GM13977 (cell line): ENCODE measurements at regions not wholly inside any gene's neighbourhood (a gene's known extent, or its start where the extent isn't known, plus 50 kb on each side); places are given as distances from the start of the nearest gene placed in this dataset.

Experiments used
- DNase-seq: peaks from one replicate; pipeline ENCODE4 v3.0.0; 2012; ENCODE audit warnings: low spot score
- in situ Hi-C: fragments of 300-500 bp; cut with MboI; formaldehyde crosslinking; loops from one replicate; pipeline ENCODE4 v1.12.0; 2022; ENCODE audit warnings: low sequenced_read_pairs, low pct_unique_long_range_greater_than_20kb, mixed read lengths, inconsistent platforms; ENCODE audit not compliant: unreplicated experiment
- TF ChIP-seq, protein P1 (sequence below): IDR thresholded peaks from 2 replicates; pipeline ENCODE4 v1.5.1; 2012; ENCODE audit warnings: mild to moderate bottlenecking, control low read depth; ENCODE audit not compliant: insufficient read depth; ENCODE audit errors: extremely low read depth, missing control alignments

DNA sequence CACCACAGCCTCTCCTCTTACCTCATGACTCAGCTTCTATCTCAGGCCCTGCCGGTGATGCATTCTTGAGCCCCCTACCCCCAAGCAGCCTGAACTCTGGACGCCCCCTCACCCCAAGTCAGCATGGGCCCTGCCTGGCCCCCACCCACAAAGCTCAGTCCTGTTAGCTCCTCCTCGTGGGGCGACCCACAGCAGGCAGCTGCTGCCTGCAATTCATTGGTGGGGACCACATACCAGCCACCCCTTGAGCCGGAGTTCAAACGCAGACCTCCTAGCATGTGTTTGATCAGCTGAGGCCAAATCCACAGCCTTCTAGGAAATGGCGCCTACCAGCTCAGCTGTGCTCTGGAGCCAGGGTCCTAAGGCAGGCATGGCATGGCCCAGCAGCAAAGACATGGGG, 111.8 kb downstream of the EFNB1 start:
- DNase-seq, result no peak
- TF ChIP-seq, protein P1, sequence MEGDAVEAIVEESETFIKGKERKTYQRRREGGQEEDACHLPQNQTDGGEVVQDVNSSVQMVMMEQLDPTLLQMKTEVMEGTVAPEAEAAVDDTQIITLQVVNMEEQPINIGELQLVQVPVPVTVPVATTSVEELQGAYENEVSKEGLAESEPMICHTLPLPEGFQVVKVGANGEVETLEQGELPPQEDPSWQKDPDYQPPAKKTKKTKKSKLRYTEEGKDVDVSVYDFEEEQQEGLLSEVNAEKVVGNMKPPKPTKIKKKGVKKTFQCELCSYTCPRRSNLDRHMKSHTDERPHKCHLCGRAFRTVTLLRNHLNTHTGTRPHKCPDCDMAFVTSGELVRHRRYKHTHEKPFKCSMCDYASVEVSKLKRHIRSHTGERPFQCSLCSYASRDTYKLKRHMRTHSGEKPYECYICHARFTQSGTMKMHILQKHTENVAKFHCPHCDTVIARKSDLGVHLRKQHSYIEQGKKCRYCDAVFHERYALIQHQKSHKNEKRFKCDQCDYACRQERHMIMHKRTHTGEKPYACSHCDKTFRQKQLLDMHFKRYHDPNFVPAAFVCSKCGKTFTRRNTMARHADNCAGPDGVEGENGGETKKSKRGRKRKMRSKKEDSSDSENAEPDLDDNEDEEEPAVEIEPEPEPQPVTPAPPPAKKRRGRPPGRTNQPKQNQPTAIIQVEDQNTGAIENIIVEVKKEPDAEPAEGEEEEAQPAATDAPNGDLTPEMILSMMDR, result no peak
- in situ Hi-C loops, result no loop called here

DNA sequence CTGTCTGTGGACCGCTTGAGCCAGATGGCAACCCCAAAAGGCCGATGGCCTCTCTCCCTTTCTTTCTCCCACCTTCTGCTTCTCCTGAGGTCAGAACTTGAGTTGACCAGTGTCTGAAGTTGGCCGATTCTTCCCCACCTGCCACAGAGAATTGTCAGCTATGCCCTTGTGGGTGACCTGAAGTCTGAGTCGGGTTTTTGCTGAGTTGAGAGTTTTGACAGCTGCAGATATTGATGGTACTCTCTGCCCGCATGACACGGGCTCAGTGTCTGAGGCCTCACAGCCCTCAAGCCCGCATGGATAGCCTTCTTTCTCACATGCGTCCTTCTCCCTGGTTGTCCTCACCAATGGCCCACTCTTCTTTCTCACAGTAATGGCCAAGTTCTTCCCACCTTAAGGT, 111.0 kb downstream of the EFNB1 start:
- in situ Hi-C loops, result no loop called here
- no peak for DNase-seq
- TF ChIP-seq, protein P1, result no peak

DNA sequence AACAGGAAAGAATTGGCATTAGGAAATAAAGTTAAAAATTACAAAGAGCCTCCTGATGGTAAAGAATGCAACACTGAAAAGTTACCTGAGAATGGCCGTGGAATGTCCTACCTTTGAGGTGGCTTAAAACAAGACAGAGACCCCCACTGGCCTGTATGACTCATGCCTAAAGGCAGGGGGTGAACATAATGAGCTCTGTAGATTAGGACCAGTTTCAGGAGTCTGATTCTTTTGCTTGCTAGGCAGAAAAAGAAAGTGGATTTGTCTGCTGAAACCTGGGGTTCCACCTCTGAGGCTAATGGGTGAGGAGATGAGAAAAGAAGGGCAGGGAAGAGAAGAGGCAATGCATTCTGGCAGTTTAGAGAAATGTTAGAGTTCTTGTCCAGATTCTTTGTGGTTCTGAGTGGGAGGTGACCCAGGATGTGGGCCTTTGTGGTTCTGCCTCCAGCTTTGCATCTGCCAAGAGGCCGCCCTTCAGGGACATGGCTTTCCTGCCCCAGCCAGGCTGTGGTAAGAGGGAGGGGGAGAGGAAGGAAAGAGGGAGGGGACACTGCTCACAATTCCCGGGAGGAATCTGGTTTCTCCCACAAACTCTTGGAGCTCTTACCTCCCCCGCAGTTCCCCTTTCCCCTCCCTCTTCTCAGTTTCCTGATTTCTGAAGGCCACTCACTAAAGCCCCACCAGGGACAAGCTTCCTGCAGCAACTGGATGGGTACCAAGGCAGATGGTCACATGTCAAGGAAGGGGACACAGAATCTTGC, 109.6 kb downstream of the EFNB1 start:
- TF ChIP-seq, protein P1, result no peak
- in situ Hi-C loops, result no loop called here
- DNase-seq, result no peak

- no peak for DNase-seq
- TF ChIP-seq, protein P1, result no peak
- in situ Hi-C loops, result no loop called here
Observed at GRCh38 chrX:68937581-68937980, 108.8 kb downstream of the EFNB1 start.

- TF ChIP-seq, protein P1, result no peak
- no peak for DNase-seq
- in situ Hi-C loops, result no loop called here
Observed at GRCh38 chrX:68936608-68937007, 107.8 kb downstream of the EFNB1 start.

- TF ChIP-seq, protein P1, result no peak
- DNase-seq, result no peak
- in situ Hi-C loops, result no loop called here
Observed at GRCh38 chrX:68936126-68936525, 107.3 kb downstream of the EFNB1 start.
